ENCODE measurements at regions not wholly inside any gene's neighbourhood (a gene's known extent, or its start where the extent isn't known, plus 50 kb on each side); places are given as distances from the start of the nearest gene placed in this dataset.

- Histone ChIP-seq H4K20me1 (ENCODE audit: insufficient read depth, low read length) (no peaks in the 10 kb centered on the region), H3K9me2 (ENCODE audit: low read depth, low read length) (no peaks in the 10 kb centered on the region), H3K9me3 (ENCODE audit: low read length) (no peaks in the 10 kb centered on the region), H3K4me3 (ENCODE audit: low read depth, low read length, poor library complexity, severe bottlenecking) (no peak overlapping the region), H3K9ac (ENCODE audit: low read length) (no peak overlapping the region), H3K27ac (ENCODE audit: low read depth, low read length, poor library complexity, severe bottlenecking) (no peak overlapping the region), H2AFZ (ENCODE audit: low read length) (no peak overlapping the region), H3K4me1 (ENCODE audit: insufficient read depth, low read length, severe bottlenecking) (no peaks in the 10 kb centered on the region), H3K36me3 (ENCODE audit: insufficient read depth, low read length) (no peaks in the 10 kb centered on the region), H3K4me2 (ENCODE audit: low read length) (no peak overlapping the region), H3F3A (ENCODE audit: insufficient read depth, low read length) (no peaks in the 10 kb centered on the region), H3K27me3 (ENCODE audit: insufficient read depth, low read length) (no peaks in the 10 kb centered on the region), H3K79me2 (ENCODE audit: insufficient read depth, low read length) (no peaks in the 10 kb centered on the region)
- TF ChIP-seq CTCF (IDR thresholded peaks at IDR 0.05; ENCODE audit: low read length) (no peak), EZH2 (IDR thresholded peaks at IDR 0.05; ENCODE audit: borderline replicate concordance, low read length) (no peak)
These were observed 400.2 kb upstream of the MYT1L start for GRCh38 chr2:2731101-2731815.

GRCh38 chr2:2730301-2730833 lies 399.3 kb upstream of the MYT1L start:
- H3K9me3 ChIP-seq (ENCODE audit: low read length): no peaks in the 10 kb centered on the region
- no peaks in the 10 kb centered on the region for H3K4me1 ChIP-seq (ENCODE audit: insufficient read depth, low read length, severe bottlenecking)
- no peak overlapping the region for H3K27ac ChIP-seq (ENCODE audit: low read depth, low read length, poor library complexity, severe bottlenecking)
- H3K36me3 ChIP-seq (ENCODE audit: insufficient read depth, low read length): no peaks in the 10 kb centered on the region
- H3K9me2 ChIP-seq (ENCODE audit: low read depth, low read length): no peaks in the 10 kb centered on the region
- no peaks in the 10 kb centered on the region for H3K27me3 ChIP-seq (ENCODE audit: insufficient read depth, low read length)
- H3K4me2 ChIP-seq (ENCODE audit: low read length): no peak overlapping the region
- H3K4me3 ChIP-seq (ENCODE audit: low read depth, low read length, poor library complexity, severe bottlenecking): no peak overlapping the region
- no peaks in the 10 kb centered on the region for H3F3A ChIP-seq (ENCODE audit: insufficient read depth, low read length)
- no peaks in the 10 kb centered on the region for H3K79me2 ChIP-seq (ENCODE audit: insufficient read depth, low read length)
- TF ChIP-seq EZH2 (IDR thresholded peaks at IDR 0.05; ENCODE audit: borderline replicate concordance, low read length) (no peak), CTCF (IDR thresholded peaks at IDR 0.05; ENCODE audit: low read length) (no peak)
- no peak overlapping the region for H2AFZ ChIP-seq (ENCODE audit: low read length)
- no peaks in the 10 kb centered on the region for H4K20me1 ChIP-seq (ENCODE audit: insufficient read depth, low read length)
- H3K9ac ChIP-seq (ENCODE audit: low read length): no peak overlapping the region

GRCh38 chr2:2729246-2729645 lies 398.2 kb upstream of the MYT1L start:
- Histone ChIP-seq H3K4me1 (ENCODE audit: insufficient read depth, low read length, severe bottlenecking) (no peaks in the 10 kb centered on the region), H3K79me2 (ENCODE audit: insufficient read depth, low read length) (no peaks in the 10 kb centered on the region), H3K27me3 (ENCODE audit: insufficient read depth, low read length) (0 out of 2 replicates have a peak, but pooled peaks cover 3% of the 10 kb centered on the region), H4K20me1 (ENCODE audit: insufficient read depth, low read length) (no peaks in the 10 kb centered on the region), H2AFZ (ENCODE audit: low read length) (no peak overlapping the region), H3K36me3 (ENCODE audit: insufficient read depth, low read length) (no peaks in the 10 kb centered on the region), H3F3A (ENCODE audit: insufficient read depth, low read length) (no peaks in the 10 kb centered on the region), H3K4me2 (ENCODE audit: low read length) (no peak overlapping the region), H3K27ac (ENCODE audit: low read depth, low read length, poor library complexity, severe bottlenecking) (no peak overlapping the region), H3K9me3 (ENCODE audit: low read length) (no peaks in the 10 kb centered on the region), H3K4me3 (ENCODE audit: low read depth, low read length, poor library complexity, severe bottlenecking) (no peak overlapping the region), H3K9ac (ENCODE audit: low read length) (no peak overlapping the region), H3K9me2 (ENCODE audit: low read depth, low read length) (no peaks in the 10 kb centered on the region)
- TF ChIP-seq CTCF (IDR thresholded peaks at IDR 0.05; ENCODE audit: low read length) (no peak), EZH2 (IDR thresholded peaks at IDR 0.05; ENCODE audit: borderline replicate concordance, low read length) (no peak)
